GM12878 (cell line): ENCODE measurements at regions not wholly inside any gene's neighbourhood (a gene's known extent, or its start where the extent isn't known, plus 50 kb on each side); places are given as distances from the start of the nearest gene placed in this dataset.
A peak's percentile ranks its signal among the peaks of the same experiment; 100 is the strongest.

ENCODE experiments used
- ATAC-seq: fragments of 200-7000 bp; cut with Tn5 transposase; 3 replicates; pipeline ENCODE4 v1.9.1; 2020; ENCODE audit warnings: mild to moderate bottlenecking, moderate library complexity
- BruUV-seq: library from RNA; stranded (reverse); fragments of 400-500 nt; replicated peaks from 2 replicates; lab custom pipeline; 2021; lab: Mats Ljungman, UMichigan
- CTCF ChIA-PET: fragments of 300-600 bp; sonication (Branson Sonifier 250); formaldehyde crosslinking; extraction: SDS; loops from one replicate; lab custom pipeline; 2021; ENCODE audit warnings: inconsistent platforms; lab: Yijun Ruan, JAX
- POLR2A ChIA-PET: fragments of 350-600 bp; formaldehyde crosslinking; extraction: SDS; loops from one replicate; lab custom pipeline; 2021; ENCODE audit warnings: inconsistent platforms; lab: Charles Lee
- RAD21 ChIA-PET: fragments of 300-600 bp; sonication (Branson Sonifier 250); formaldehyde crosslinking; loops from one replicate; lab custom pipeline; 2023; ENCODE audit warnings: antibody characterized with exemption; ENCODE audit not compliant: unreplicated experiment; lab: Charles Lee
- SMC1A ChIA-PET: fragments of 300-600 bp; sonication (Branson Sonifier 250); formaldehyde crosslinking; loops from one replicate; lab custom pipeline; 2023; ENCODE audit not compliant: unreplicated experiment, uncharacterized antibody; lab: Charles Lee
- DNase-seq: peaks from one replicate; pipeline ENCODE4 v3.0.0-alpha.2; 2011; ENCODE audit warnings: low read depth, low spot score
- FAIRE-seq: peaks from 3 replicates; lab custom pipeline; 2011; peaks lifted over from hg19 to GRCh38; lab: Jason Lieb, UNC
- H2AFZ ChIP-seq: 2 replicates; pipeline ENCODE4 v1.6.0; 2011; ENCODE audit warnings: low read depth, low read length, control low read depth; ENCODE audit not compliant: control insufficient read depth
- H3K27ac ChIP-seq: 2 replicates; pipeline ENCODE4 v1.5.1; 2011; ENCODE audit warnings: control low read depth; ENCODE audit not compliant: control insufficient read depth, insufficient read depth
- H3K27me3 ChIP-seq, 2 experiments: replicated peaks in 1 of 2; 2 replicates each; pipeline versions ENCODE4 v1.6.0 to v1.6.1; 2011; ENCODE audit warnings: low read length in 1 of 2; ENCODE audit not compliant: control insufficient read depth in 2 of 2, insufficient read depth in 2 of 2
- H3K36me3 ChIP-seq, 2 experiments: 2 replicates each; pipeline ENCODE4 v1.5.1; 2011; ENCODE audit warnings: low read length in 1 of 2; ENCODE audit not compliant: control insufficient read depth in 2 of 2, insufficient read depth in 2 of 2
- H3K4me1 ChIP-seq: 2 replicates; pipeline ENCODE4 v1.6.1; 2011; ENCODE audit warnings: mild to moderate bottlenecking, low read length, moderate library complexity, mixed read lengths; ENCODE audit not compliant: control insufficient read depth, insufficient read depth
- H3K4me2 ChIP-seq: 2 replicates; pipeline ENCODE4 v1.6.0; 2011; ENCODE audit warnings: control low read depth; ENCODE audit not compliant: control insufficient read depth, insufficient read depth
- H3K4me3 ChIP-seq: fragments of 200-600 bp; sonication (generic); 2 replicates; pipeline ENCODE4 v1.5.1; 2016
- H3K79me2 ChIP-seq: 2 replicates; pipeline ENCODE4 v1.6.0; 2011; ENCODE audit warnings: low read length; ENCODE audit not compliant: control insufficient read depth, insufficient read depth
- H3K9ac ChIP-seq: 2 replicates; pipeline ENCODE4 v1.8.0; 2011; ENCODE audit warnings: low read length, control low read depth, mixed read lengths; ENCODE audit not compliant: control insufficient read depth, insufficient read depth
- H3K9me3 ChIP-seq: replicated peaks from 3 replicates; pipeline ENCODE4 v1.5.1; 2011; ENCODE audit warnings: mild to moderate bottlenecking, low read length; ENCODE audit not compliant: control insufficient read depth, insufficient read depth
- H4K20me1 ChIP-seq: 2 replicates; pipeline ENCODE4 v1.6.0; 2011; ENCODE audit not compliant: control insufficient read depth, insufficient read depth
- CBX5 ChIP-seq: sonication (generic); IDR thresholded peaks from 2 replicates; pipeline ENCODE4 v1.6.1; 2016; ENCODE audit warnings: low read depth, moderate library complexity, mild to moderate bottlenecking, inconsistent platforms
- CREM ChIP-seq: IDR thresholded peaks from 2 replicates; pipeline ENCODE4 v1.6.1; 2014; ENCODE audit warnings: antibody characterized with exemption, low read depth
- HDAC2 ChIP-seq: fragments of 200-600 bp; sonication (generic); IDR thresholded peaks from 2 replicates; pipeline ENCODE4 v1.6.1; 2017
- HDAC6 ChIP-seq: fragments of 200-600 bp; sonication (generic); IDR thresholded peaks from one replicate; pipeline ENCODE4 v1.8.0; 2017; ENCODE audit warnings: antibody characterized with exemption; ENCODE audit not compliant: unreplicated experiment
- IKZF2 ChIP-seq, 2 experiments: fragments of 450-650 bp; IDR thresholded peaks; 2 replicates each; pipeline ENCODE4 v1.6.1; 2017; ENCODE audit warnings: mild to moderate bottlenecking in 2 of 2, moderate library complexity in 2 of 2
- KDM1A ChIP-seq: fragments of 200-600 bp; sonication (generic); IDR thresholded peaks from 2 replicates; pipeline ENCODE4 v1.6.1; 2016; ENCODE audit warnings: borderline replicate concordance
- KLF5 ChIP-seq: fragments of 450-650 bp; IDR thresholded peaks from 2 replicates; pipeline ENCODE4 v1.6.1; 2014; ENCODE audit warnings: mild to moderate bottlenecking; ENCODE audit not compliant: partially characterized antibody
- MEF2B ChIP-seq: fragments of 450-650 bp; IDR thresholded peaks from 2 replicates; pipeline ENCODE4 v1.6.1; 2018; ENCODE audit warnings: mild to moderate bottlenecking, moderate library complexity; ENCODE audit not compliant: partially characterized antibody, poor library complexity, severe bottlenecking
- NBN ChIP-seq: fragments of 450-650 bp; IDR thresholded peaks from 2 replicates; pipeline ENCODE4 v1.6.1; 2016
- PAX8 ChIP-seq: fragments of 450-650 bp; IDR thresholded peaks from 2 replicates; pipeline ENCODE4 v1.6.1; 2017; ENCODE audit warnings: mild to moderate bottlenecking, moderate library complexity
- RAD21 ChIP-seq: IDR thresholded peaks from 2 replicates; pipeline ENCODE4 v1.6.1; 2011; ENCODE audit warnings: mild to moderate bottlenecking, low read depth, low read length, moderate library complexity; ENCODE audit not compliant: insufficient read depth
- RELA ChIP-seq: fragments of 450-650 bp; IDR thresholded peaks from 2 replicates; pipeline ENCODE4 v1.8.0; 2014; ENCODE audit warnings: borderline replicate concordance; ENCODE audit not compliant: partially characterized antibody
- SMC3 ChIP-seq: IDR thresholded peaks from 2 replicates; pipeline ENCODE4 v1.6.1; 2011; ENCODE audit warnings: low read length, improper control_type of control experiment, borderline replicate concordance
- SP1 ChIP-seq: IDR thresholded peaks from one replicate; pipeline ENCODE4 v1.6.1; 2011; ENCODE audit warnings: low read depth, low read length
- TCF12 ChIP-seq: IDR thresholded peaks from 2 replicates; pipeline ENCODE4 v1.6.1; 2011; ENCODE audit warnings: low read depth, mild to moderate bottlenecking, low read length
- WRNIP1 ChIP-seq: IDR thresholded peaks from 2 replicates; pipeline ENCODE4 v1.6.1; 2011; ENCODE audit warnings: low read depth, low read length, improper control_type of control experiment, borderline replicate concordance
- ZZZ3 ChIP-seq: IDR thresholded peaks from 2 replicates; pipeline ENCODE4 v1.6.1; 2011; ENCODE audit warnings: low read depth; ENCODE audit not compliant: control insufficient read depth, insufficient read length
- in situ Hi-C: fragments of 300-500 bp; cut with MboI; formaldehyde crosslinking; loops from 9 replicates; pipeline ENCODE4 v1.14.3; 2018; ENCODE audit warnings: mixed read lengths
- intact Hi-C: fragments of 100-400 bp; cut with micrococcal nuclease; formaldehyde crosslinking; loops from one replicate; pipeline ENCODE4 v1.14.2; 2022; ENCODE audit not compliant: unreplicated experiment
- TF ChIP-seq, protein P1 (sequence below): fragments of 450-650 bp; IDR thresholded peaks from 2 replicates; pipeline ENCODE4 v1.6.1; 2018; ENCODE audit warnings: borderline replicate concordance, mild to moderate bottlenecking; ENCODE audit not compliant: partially characterized antibody
- TF ChIP-seq, protein P2 (sequence below): IDR thresholded peaks from 2 replicates; pipeline ENCODE4 v1.6.1; 2011; ENCODE audit warnings: low read depth, mild to moderate bottlenecking, low read length, moderate library complexity, borderline replicate concordance; ENCODE audit errors: extremely low read depth
- TF ChIP-seq, protein P3 (sequence below): IDR thresholded peaks from 2 replicates; pipeline ENCODE4 v1.6.1; 2012; ENCODE audit warnings: low read depth, low read length, improper control_type of control experiment
- TF ChIP-seq, protein P4 (sequence below): fragments of 150-350 bp; IDR thresholded peaks from 2 replicates; pipeline ENCODE4 v1.6.1; 2016; ENCODE audit warnings: low read depth, low read length

DNA sequence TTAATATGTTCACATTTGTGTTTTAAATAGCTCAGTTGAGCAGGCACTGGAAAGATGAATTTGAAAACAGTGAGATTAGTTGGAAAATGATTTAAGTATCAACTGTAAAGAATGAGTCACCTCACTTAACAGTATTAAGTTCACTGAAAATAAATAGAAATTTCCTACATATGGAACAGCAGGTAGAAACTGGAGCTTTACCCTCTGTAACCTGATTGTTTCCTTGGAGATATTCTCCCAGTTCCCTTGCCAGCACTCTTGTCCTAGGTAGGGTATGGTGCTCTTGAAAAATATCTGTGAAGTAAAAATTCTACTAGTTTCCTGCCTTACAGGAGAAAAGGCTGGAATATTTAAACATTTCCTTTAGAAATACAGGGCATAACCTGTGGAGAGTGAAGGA is 81.3 kb upstream of the DLGAP1 start (continued):
- TF ChIP-seq, protein P1, sequence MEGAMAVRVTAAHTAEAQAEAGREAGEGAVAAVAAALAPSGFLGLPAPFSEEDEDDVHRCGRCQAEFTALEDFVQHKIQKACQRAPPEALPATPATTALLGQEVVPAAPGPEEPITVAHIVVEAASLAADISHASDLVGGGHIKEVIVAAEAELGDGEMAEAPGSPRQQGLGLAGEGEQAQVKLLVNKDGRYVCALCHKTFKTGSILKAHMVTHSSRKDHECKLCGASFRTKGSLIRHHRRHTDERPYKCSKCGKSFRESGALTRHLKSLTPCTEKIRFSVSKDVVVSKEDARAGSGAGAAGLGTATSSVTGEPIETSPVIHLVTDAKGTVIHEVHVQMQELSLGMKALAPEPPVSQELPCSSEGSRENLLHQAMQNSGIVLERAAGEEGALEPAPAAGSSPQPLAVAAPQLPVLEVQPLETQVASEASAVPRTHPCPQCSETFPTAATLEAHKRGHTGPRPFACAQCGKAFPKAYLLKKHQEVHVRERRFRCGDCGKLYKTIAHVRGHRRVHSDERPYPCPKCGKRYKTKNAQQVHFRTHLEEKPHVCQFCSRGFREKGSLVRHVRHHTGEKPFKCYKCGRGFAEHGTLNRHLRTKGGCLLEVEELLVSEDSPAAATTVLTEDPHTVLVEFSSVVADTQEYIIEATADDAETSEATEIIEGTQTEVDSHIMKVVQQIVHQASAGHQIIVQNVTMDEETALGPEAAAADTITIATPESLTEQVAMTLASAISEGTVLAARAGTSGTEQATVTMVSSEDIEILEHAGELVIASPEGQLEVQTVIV: no peak
- TF ChIP-seq ZZZ3: no peak
- no peak for TF ChIP-seq PAX8
- no peak for TF ChIP-seq KLF5
- no peak for TF ChIP-seq HDAC6
- TF ChIP-seq KDM1A: no peak
- TF ChIP-seq HDAC2: no peak
- no peak for TF ChIP-seq SMC3
- no peak for TF ChIP-seq CBX5
- no peak for TF ChIP-seq CREM
- TF ChIP-seq MEF2B: no peak
- no peak for TF ChIP-seq RAD21
- TF ChIP-seq, all 136 proteins: peak for 0

DNA sequence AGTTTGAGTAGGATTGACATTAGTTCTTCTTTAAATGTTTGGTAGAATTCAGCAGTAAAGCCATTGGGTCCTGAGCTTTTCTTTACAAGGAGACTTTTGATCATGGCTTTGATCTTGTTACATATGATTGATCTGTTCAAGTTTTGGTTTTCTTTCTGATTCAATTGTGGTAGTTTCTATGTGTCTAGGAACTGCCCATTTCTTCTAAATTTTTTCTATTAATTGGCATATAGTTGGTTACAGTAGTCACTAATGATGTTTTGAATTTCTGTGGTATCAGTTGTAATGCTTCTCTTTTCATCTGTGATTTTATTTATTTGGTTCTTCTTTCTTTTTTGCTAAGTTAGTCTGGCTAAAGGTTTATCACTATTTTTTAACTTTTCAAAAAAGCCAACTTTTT is 73.3 kb upstream of the DLGAP1 start:
- H3K4me1 ChIP-seq: no peaks in the 10 kb centered on the region
- H3K9ac ChIP-seq: no peak overlapping the region
- in situ Hi-C loops: no loop called here
- no peak overlapping the region for H2AFZ ChIP-seq
- intact Hi-C loops: loop anchor here (10.0 kb wide), 1 partner anchor 226 kb away; no protein-coding TSS in a partner anchor
- no peak overlapping the region for H3K4me3 ChIP-seq
- no peaks in the 10 kb centered on the region for H4K20me1 ChIP-seq
- DNase-seq: no peak
- H3K4me2 ChIP-seq: no peak overlapping the region
- H3K36me3 ChIP-seq: no peaks in the 10 kb centered on the region
- SMC1A ChIA-PET: interaction anchor here (1.2 to 1.7 kb wide), 3 partner anchors 12 to 55 kb away, joined by 3 read pairs; no protein-coding TSS in a partner anchor
- H3K27me3 ChIP-seq: no peaks in the 10 kb centered on the region
- no peak overlapping the region for H3K27ac ChIP-seq
- RAD21 ChIA-PET: interaction anchor here (0.5 kb wide), 1 partner anchor 72 kb away, joined by 3 read pairs; no protein-coding TSS in a partner anchor
- BruUV-seq: no TSS peak
- CTCF ChIA-PET: interaction anchor here (1.3 to 1.5 kb wide), 2 partner anchors 112 to 494 kb away, joined by 3 read pairs; no protein-coding TSS in a partner anchor
- no peaks in the 10 kb centered on the region; the same call in 2 of the 3 replicates for H3K9me3 ChIP-seq
- POLR2A ChIA-PET: no interaction called here
- peak; percentile 87 for ATAC-seq
- FAIRE-seq: no peak
- H3K79me2 ChIP-seq: no peaks in the 10 kb centered on the region
- TF ChIP-seq, protein P2, sequence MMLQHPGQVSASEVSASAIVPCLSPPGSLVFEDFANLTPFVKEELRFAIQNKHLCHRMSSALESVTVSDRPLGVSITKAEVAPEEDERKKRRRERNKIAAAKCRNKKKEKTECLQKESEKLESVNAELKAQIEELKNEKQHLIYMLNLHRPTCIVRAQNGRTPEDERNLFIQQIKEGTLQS: no peak
- TF ChIP-seq, protein P3, sequence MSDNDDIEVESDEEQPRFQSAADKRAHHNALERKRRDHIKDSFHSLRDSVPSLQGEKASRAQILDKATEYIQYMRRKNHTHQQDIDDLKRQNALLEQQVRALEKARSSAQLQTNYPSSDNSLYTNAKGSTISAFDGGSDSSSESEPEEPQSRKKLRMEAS: no peak
- TF ChIP-seq, protein P4, sequence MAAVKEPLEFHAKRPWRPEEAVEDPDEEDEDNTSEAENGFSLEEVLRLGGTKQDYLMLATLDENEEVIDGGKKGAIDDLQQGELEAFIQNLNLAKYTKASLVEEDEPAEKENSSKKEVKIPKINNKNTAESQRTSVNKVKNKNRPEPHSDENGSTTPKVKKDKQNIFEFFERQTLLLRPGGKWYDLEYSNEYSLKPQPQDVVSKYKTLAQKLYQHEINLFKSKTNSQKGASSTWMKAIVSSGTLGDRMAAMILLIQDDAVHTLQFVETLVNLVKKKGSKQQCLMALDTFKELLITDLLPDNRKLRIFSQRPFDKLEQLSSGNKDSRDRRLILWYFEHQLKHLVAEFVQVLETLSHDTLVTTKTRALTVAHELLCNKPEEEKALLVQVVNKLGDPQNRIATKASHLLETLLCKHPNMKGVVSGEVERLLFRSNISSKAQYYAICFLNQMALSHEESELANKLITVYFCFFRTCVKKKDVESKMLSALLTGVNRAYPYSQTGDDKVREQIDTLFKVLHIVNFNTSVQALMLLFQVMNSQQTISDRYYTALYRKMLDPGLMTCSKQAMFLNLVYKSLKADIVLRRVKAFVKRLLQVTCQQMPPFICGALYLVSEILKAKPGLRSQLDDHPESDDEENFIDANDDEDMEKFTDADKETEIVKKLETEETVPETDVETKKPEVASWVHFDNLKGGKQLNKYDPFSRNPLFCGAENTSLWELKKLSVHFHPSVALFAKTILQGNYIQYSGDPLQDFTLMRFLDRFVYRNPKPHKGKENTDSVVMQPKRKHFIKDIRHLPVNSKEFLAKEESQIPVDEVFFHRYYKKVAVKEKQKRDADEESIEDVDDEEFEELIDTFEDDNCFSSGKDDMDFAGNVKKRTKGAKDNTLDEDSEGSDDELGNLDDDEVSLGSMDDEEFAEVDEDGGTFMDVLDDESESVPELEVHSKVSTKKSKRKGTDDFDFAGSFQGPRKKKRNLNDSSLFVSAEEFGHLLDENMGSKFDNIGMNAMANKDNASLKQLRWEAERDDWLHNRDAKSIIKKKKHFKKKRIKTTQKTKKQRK: no peak
- TF ChIP-seq WRNIP1: no peak
- no peak for TF ChIP-seq SP1
- no peak for TF ChIP-seq TCF12
- no peak for TF ChIP-seq NBN
- no peak for TF ChIP-seq CBX5
- peak in 1 of 2 experiments; percentile 29; a peak in 1 of 4 replicates for TF ChIP-seq IKZF2 (IDR thresholded peaks at IDR 0.05)
- no peak for TF ChIP-seq RELA
